Gastrocnemius medialis (tissue), 4 donors: ENCODE measurements at regions not wholly inside any gene's neighbourhood (a gene's known extent, or its start where the extent isn't known, plus 50 kb on each side); places are given as distances from the start of the nearest gene placed in this dataset.

Experiments used
- CTCF ChIP-seq, 5 experiments: fragments of 450-650 bp in 3 of 5; fragments of 200-600 bp in 2 of 5; sonication (generic) in 2 of 5; IDR thresholded peaks in 4 of 5; conservative IDR thresholded peaks in 1 of 5; 1 replicate in 4 of 5; 2 replicates in 1 of 5; pipeline ENCODE4 v1.5.1; 2016 to 2019; ENCODE audit warnings: antibody characterized with exemption in 5 of 5, mild to moderate bottlenecking in 3 of 5, moderate library complexity in 3 of 5
- POLR2A ChIP-seq, 2 donors: fragments of 450-650 bp; IDR thresholded peaks; one replicate each; pipeline ENCODE4 v1.6.1; 2017; ENCODE audit warnings: antibody characterized with exemption in 2 of 2, mild to moderate bottlenecking in 2 of 2, moderate library complexity in 2 of 2

- TF ChIP-seq POLR2A (IDR thresholded peaks at IDR 0.05) = no peak
- TF ChIP-seq CTCF (IDR thresholded peaks at IDR 0.05 in 4 of 5, conservative IDR thresholded peaks at IDR 0.05 in 1 of 5) = no peak
Measured at GRCh38 chr9:106528158-106528557, 334.8 kb upstream of the ZNF462 start.
